ENCODE measurements at regions not wholly inside any gene's neighbourhood (a gene's known extent, or its start where the extent isn't known, plus 50 kb on each side); places are given as distances from the start of the nearest gene placed in this dataset.
"Not testable (repeated sequence)": the region's sequence is repeated elsewhere in the genome, so short reads cannot be mapped to it uniquely, and the experiment has no call there.

DNA sequence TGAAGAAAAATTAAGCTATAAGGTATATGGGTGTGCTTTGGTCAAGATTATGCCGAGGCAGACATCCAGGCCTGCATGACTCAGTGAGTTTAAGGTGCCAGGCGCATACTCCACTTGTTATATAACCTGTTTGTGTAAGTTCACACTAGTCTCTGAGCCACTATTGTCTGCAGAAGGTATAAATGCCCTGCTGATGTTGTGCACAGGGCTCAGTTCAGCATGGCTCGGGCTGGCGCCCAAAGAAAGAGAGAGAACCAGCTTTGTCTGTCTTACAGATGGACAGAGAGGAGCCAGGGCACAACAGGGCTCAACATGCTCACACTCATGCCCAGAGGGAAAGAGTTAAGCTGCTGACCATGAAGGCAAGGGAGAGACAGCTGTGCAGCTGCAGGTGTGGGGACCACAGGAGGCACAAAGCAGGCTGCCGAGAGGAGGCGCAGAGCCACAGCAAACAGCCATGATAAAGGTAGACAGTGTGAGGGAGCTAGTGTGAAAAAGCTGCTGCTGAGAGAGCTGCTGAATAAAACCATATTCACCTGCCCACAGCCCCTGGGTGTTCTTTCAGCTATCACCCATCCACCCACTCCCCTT, 1587.6 kb upstream of the C9orf72 start:
- no peak for DNase-seq (ENCODE audit: low spot score)

DNA sequence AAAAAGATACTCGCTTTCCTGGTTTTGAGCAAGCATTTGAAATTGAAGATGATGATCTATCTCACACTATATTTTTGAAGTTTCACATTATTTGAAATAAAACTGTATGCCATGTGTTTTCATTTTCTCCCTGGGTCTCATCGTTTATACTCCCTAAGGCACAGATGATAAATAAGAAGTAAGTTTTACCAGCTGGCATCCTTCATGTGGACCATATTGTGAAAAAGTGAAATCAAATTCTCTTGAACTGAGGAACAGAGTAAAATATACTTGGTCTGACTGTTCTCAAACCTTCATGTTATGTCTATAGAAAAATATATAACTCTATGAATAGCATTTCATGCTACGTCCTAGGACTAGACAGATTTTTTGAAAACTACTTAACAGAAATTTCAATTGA, 1600.9 kb upstream of the C9orf72 start:
- DNase-seq (ENCODE audit: low spot score) = no peak

DNA sequence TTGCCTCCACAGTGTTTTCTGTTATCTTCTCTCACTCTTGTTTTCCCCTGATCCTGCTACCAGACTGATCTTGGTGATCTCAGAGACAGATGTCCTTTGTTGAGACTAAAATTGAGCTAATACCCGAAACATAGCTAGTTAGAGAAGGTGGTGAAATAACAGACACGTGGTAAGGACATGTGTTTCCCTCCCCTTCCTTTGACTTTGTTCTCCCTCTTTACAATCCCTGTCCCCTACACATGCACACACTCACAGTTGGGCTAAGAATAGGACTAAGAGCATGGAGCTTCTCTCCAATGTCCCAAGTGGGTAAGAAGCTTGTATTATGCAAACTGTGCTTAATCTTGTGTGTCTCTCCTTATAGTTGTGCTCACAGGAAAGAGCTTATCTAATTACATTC, 1603.0 kb upstream of the C9orf72 start:
- no peak for DNase-seq (ENCODE audit: low spot score)

- no peak for DNase-seq (ENCODE audit: low spot score)
Measured at GRCh38 chr9:29176786-29177185, 1603.5 kb upstream of the C9orf72 start.

- DNase-seq (ENCODE audit: low spot score) = no peak
Measured at GRCh38 chr9:29183971-29184370, 1610.7 kb upstream of the C9orf72 start.

- DNase-seq (ENCODE audit: low spot score) = not testable (repeated sequence)
Measured at GRCh38 chr9:29188771-29189170, 1615.5 kb upstream of the C9orf72 start.

GRCh38 chr9:29189221-29189620, 1615.9 kb upstream of the C9orf72 start:
- not testable (repeated sequence) for DNase-seq (ENCODE audit: low spot score)

DNA sequence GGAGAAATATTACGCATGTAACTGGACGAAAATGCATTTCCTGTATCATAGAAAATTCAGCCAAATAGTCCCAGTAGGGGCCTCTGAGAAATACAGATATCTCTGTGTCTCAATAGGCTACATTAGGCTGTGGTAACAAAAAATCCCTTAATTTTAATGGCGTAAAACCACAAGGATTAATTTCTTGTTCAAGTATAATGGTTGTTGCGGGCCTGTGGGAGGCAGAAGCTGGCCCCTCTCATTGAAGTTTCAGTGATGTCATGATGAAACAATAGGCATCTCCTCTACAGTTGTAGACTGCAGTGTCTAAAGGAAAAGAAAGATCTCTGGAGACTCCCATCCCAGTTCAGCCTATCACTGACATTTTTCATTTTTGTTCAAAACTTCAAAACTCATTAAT, 1625.6 kb upstream of the C9orf72 start:
- no peak for DNase-seq (ENCODE audit: low spot score)

DNA sequence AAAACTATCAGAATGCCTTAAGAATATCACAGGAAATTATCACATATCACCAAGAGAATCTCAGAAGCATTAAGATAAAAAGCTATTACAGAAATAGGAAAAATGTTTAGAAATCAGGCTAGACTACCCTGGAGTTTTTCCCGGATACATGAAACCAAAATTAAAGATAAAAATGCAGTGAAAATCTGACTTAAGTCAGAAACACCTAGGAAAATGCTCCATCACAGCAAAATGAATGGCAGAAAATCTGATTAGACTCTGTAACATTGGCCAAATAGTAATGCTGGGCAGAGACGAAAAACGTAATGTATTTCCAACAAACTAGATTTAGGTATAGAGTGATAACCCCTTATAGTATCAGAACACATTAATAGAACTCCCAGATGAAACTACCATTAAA, 1626.7 kb upstream of the C9orf72 start:
- DNase-seq (ENCODE audit: low spot score) = no peak

DNA sequence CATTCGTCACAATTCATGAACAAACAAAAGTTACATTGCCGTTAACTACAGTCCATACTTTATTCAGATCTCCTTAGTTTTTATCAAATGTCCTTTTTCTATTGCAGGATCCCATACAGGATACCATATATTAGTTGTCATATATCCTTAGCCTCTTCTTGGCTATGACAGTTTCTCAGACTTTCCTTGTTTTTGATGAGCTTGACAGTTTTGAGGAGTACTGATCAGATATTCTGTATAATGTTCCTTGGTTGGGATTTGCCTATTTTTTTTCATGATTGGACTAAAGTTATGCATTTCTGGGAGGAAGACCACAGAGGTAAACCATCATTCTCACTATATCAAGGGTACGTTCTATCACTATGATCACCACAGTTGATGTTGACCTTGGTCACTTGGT, 1627.4 kb upstream of the C9orf72 start:
- no peak for DNase-seq (ENCODE audit: low spot score)

GRCh38 chr9:29203244-29203930, 1630.1 kb upstream of the C9orf72 start:
- DNase-seq (ENCODE audit: low spot score) = no peak

- no peak for DNase-seq (ENCODE audit: low spot score)
Measured at GRCh38 chr9:29208670-29209069, 1635.4 kb upstream of the C9orf72 start.

- no peak for DNase-seq (ENCODE audit: low spot score)
Measured at GRCh38 chr9:29209748-29210291, 1636.5 kb upstream of the C9orf72 start.

- no peak for DNase-seq (ENCODE audit: low spot score)
Measured at GRCh38 chr9:29211003-29211579, 1637.8 kb upstream of the C9orf72 start.

DNA sequence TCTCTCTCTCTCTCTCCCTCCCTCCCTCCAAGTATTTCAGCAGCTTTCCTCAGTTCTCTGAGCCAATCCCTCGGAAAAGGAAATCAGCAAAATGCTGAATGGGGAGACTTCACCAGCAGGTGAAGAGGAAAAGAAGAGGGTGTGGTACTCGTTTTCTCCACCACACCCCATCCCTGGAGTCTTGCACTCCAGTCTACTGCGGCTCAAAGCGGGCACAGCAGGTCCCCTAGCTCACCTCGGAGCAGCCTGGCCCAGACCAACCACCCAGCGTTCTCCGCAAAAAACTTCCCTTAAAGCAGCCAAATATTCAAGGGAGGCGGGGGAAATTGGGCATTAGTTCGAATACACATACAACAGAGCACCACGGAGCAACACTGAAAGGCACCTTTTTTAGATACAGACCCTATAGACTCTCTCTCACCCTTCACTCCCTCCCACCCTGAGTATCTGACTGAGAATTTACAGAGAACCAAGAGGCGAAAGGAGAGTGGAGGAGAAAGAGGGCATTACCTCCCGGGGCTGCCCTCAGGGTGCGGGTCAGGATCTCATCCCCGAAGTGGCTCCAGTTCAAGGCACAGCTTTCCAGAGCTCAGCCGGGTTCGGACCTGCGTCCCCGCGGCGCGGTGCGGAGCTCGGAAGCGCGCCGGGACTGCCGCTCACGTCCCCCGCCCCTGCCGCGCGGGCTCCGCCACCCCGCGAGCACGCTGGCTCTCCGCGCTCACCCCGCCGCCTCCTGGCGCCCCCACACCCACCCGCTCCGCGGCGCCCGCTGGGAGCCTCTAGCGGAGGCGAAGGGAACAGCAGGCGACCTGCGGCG, 1638.5 kb upstream of the C9orf72 start:
- DNase-seq (ENCODE audit: low spot score) = peak; percentile 79

DNA sequence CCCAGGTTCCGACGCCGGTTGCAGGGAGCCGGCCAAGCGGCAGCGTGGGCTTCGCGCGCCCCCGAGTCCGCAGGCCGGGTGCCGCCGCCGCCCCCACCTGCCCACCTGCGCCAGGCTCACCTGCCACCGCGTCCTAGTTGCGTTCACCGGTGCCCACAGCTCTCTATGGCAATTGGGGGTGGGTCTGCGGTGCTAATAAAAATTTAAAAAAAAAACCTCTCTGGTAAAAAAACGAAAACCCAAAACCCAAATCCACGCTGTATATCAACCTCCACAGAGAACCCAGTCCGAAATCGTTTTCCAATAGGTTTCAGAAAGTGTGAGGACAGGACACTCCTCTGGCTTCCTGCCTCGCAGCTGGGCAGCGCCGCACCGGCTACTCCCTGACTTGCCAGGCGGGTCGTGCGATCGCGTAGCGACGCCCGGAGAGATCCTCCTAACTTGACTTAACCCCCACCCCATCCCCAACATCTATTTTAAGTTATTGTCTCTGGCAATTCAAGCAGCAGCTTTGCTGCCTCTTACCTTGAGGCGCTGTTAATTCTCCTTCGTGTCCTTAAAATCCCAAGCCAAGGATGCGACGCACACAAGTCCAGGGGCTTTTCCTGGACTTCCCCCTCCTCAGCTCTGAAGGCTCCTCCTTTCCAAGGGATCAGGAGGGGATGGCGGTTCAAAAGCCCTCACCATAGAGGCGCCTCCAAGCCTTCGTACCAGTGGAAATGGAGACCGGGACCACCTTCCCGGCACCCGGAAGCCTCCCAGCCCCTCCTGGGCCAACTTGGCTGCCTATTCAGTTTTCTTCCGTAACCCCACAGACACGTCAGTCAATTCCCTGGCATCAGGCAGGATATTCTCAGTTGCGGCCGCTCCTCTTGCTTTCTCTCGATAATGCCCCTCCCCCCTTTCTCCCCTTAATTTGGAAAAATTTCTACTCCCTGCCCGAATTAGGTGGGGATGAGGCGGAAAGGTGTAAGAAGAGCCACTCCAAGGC, 1639.4 kb upstream of the C9orf72 start:
- peak; percentile 7 for DNase-seq (ENCODE audit: low spot score)

- DNase-seq (ENCODE audit: low spot score) = peak; percentile 2
Measured at GRCh38 chr9:29213417-29214153, 1640.3 kb upstream of the C9orf72 start, which contains the start of gene LINGO2. Gene LINGO2, minus strand, starts transcription at chr9:29213601.

GRCh38 chr9:29214154-29214689, 1640.9 kb upstream of the C9orf72 start:
- DNase-seq (ENCODE audit: low spot score) = peak; percentile 1

GRCh38 chr9:29214690-29215253, 1641.5 kb upstream of the C9orf72 start:
- peak; percentile 1 for DNase-seq (ENCODE audit: low spot score)

DNA sequence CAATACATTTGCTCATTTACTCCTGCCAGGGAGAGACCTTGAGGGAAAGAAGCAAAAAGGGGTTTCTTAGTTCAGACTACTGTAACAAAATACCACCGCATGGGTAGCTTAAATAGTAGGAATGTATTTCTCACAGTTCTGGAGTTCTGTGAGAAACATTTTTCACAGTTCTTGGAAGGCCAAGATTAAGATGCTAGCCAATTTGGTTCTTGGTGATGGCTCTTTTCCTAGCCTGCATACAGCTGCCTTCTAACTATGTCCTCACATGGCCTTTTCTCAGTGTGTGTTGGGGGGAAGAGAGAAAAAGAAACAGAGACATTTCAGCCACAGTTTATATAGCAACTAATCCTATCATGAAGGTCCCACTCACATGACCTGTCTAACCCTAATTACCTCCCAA, 1644.7 kb upstream of the C9orf72 start:
- no peak for DNase-seq (ENCODE audit: low spot score)
